SK-N-SH treated with all-trans-retinoic acid at 6 μM for 48 hours (cell line): ENCODE measurements at regions not wholly inside any gene's neighbourhood (a gene's known extent, or its start where the extent isn't known, plus 50 kb on each side); places are given as distances from the start of the nearest gene placed in this dataset.

ENCODE experiments used
- ATAC-seq: fragments of 200-7000 bp; cut with Tn5 transposase; 3 replicates; pipeline ENCODE4 v1.9.1; 2020; ENCODE audit warnings: mild to moderate bottlenecking, moderate library complexity
- ARNTL ChIP-seq: fragments of 450-650 bp; formaldehyde crosslinking; IDR thresholded peaks from 2 replicates; pipeline ENCODE4 v1.5.0; 2020; ENCODE audit warnings: low read depth, mild to moderate bottlenecking, moderate library complexity, borderline replicate concordance
- BACH2 ChIP-seq: fragments of 250-450 bp; sonication (Bioruptor Pico); IDR thresholded peaks from 2 replicates; pipeline ENCODE4 v1.9.0; 2021; ENCODE audit warnings: mild to moderate bottlenecking, borderline replicate concordance
- CSDC2 ChIP-seq: fragments of 250-450 bp; sonication (Bioruptor Pico); IDR thresholded peaks from 2 replicates; pipeline ENCODE4 v1.5.0; 2020; ENCODE audit warnings: mild to moderate bottlenecking, moderate library complexity
- OSR1 ChIP-seq: fragments of 250-450 bp; sonication (Bioruptor Pico); IDR thresholded peaks from 2 replicates; pipeline ENCODE4 v1.8.0; 2022; ENCODE audit warnings: moderate library complexity, mild to moderate bottlenecking, inconsistent platforms
- PPARA ChIP-seq: fragments of 250-450 bp; sonication (Bioruptor Pico); IDR thresholded peaks from 2 replicates; pipeline ENCODE4 v1.5.0; 2020; ENCODE audit warnings: mild to moderate bottlenecking, borderline replicate concordance
- RARB ChIP-seq: fragments of 250-450 bp; sonication (Bioruptor Pico); IDR thresholded peaks from 2 replicates; pipeline ENCODE4 v1.8.0; 2021; ENCODE audit warnings: mild to moderate bottlenecking, moderate library complexity
- SNAI2 ChIP-seq: fragments of 250-450 bp; sonication (Bioruptor Pico); IDR thresholded peaks from 2 replicates; pipeline ENCODE4 v1.5.0; 2020; ENCODE audit warnings: mild to moderate bottlenecking, moderate library complexity
- TCF4 ChIP-seq: fragments of 250-450 bp; sonication (Bioruptor Pico); IDR thresholded peaks from 2 replicates; pipeline ENCODE4 v1.8.0; 2021; ENCODE audit warnings: mild to moderate bottlenecking, moderate library complexity, borderline replicate concordance
- TOX ChIP-seq: fragments of 250-450 bp; sonication (Bioruptor Pico); IDR thresholded peaks from 2 replicates; pipeline ENCODE4 v1.8.0; 2021; ENCODE audit warnings: mild to moderate bottlenecking, moderate library complexity, borderline replicate concordance
- ZC3H10 ChIP-seq: fragments of 250-450 bp; sonication (Bioruptor Pico); IDR thresholded peaks from 2 replicates; pipeline ENCODE4 v1.5.1; 2021; ENCODE audit warnings: mild to moderate bottlenecking, moderate library complexity
- ZFP3 ChIP-seq: fragments of 250-450 bp; sonication (Bioruptor Pico); IDR thresholded peaks from 2 replicates; pipeline ENCODE4 v1.5.0; 2020; ENCODE audit warnings: mild to moderate bottlenecking, moderate library complexity
- ZFP30 ChIP-seq: fragments of 450-650 bp; formaldehyde crosslinking; IDR thresholded peaks from 2 replicates; pipeline ENCODE4 v1.5.0; 2022; ENCODE audit warnings: mild to moderate bottlenecking, moderate library complexity
- ZNF8 ChIP-seq: fragments of 450-650 bp; formaldehyde crosslinking; IDR thresholded peaks from 2 replicates; pipeline ENCODE4 v1.5.0; 2020; ENCODE audit warnings: mild to moderate bottlenecking, moderate library complexity
- TF ChIP-seq, protein P1 (sequence below): fragments of 250-450 bp; sonication (Bioruptor Pico); IDR thresholded peaks from 2 replicates; pipeline ENCODE4 v1.8.0; 2020; ENCODE audit warnings: mild to moderate bottlenecking, moderate library complexity, borderline replicate concordance
- TF ChIP-seq, protein P2 (sequence below): fragments of 250-450 bp; sonication (Bioruptor Pico); IDR thresholded peaks from 2 replicates; pipeline ENCODE4 v1.5.1; 2021; ENCODE audit warnings: mild to moderate bottlenecking, moderate library complexity
- TF ChIP-seq, protein P3 (sequence below): fragments of 250-450 bp; sonication (Bioruptor Pico); IDR thresholded peaks from 2 replicates; pipeline ENCODE4 v1.8.0; 2021; ENCODE audit warnings: low read depth, mild to moderate bottlenecking, moderate library complexity, borderline replicate concordance
- TF ChIP-seq, protein P4 (sequence below): fragments of 250-450 bp; sonication (Bioruptor Pico); IDR thresholded peaks from 2 replicates; pipeline ENCODE4 v1.5.1; 2020; ENCODE audit warnings: low read depth, mild to moderate bottlenecking, moderate library complexity
- TF ChIP-seq, protein P5 (sequence below): fragments of 250-450 bp; sonication (Bioruptor Pico); IDR thresholded peaks from 2 replicates; pipeline ENCODE4 v1.5.0; 2020; ENCODE audit warnings: mild to moderate bottlenecking, moderate library complexity

DNA sequence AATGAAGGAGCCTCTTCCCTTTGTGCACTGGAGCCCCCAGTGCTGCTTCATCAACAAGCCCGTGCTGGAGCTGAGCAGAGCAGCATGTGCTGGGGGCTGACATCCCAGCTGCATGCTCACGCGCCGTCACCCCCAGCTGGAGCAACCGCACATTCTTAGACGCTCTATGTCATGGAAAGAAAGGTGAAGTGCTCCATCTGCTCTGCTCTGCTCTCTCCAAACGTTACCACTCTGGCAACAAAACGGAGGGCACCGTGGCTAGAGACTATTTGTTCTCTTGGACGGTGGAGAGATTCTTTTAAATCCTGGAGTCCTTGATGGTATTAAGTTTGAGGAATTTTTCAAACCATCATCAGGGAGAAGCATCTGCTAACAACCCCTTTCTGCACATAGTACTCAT, 208.4 kb downstream of the C12orf75 start (continued):
- TF ChIP-seq, protein P1, sequence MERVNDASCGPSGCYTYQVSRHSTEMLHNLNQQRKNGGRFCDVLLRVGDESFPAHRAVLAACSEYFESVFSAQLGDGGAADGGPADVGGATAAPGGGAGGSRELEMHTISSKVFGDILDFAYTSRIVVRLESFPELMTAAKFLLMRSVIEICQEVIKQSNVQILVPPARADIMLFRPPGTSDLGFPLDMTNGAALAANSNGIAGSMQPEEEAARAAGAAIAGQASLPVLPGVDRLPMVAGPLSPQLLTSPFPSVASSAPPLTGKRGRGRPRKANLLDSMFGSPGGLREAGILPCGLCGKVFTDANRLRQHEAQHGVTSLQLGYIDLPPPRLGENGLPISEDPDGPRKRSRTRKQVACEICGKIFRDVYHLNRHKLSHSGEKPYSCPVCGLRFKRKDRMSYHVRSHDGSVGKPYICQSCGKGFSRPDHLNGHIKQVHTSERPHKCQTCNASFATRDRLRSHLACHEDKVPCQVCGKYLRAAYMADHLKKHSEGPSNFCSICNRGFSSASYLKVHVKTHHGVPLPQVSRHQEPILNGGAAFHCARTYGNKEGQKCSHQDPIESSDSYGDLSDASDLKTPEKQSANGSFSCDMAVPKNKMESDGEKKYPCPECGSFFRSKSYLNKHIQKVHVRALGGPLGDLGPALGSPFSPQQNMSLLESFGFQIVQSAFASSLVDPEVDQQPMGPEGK (CRISPR knock-in tag), result no peak
- TF ChIP-seq, protein P2, sequence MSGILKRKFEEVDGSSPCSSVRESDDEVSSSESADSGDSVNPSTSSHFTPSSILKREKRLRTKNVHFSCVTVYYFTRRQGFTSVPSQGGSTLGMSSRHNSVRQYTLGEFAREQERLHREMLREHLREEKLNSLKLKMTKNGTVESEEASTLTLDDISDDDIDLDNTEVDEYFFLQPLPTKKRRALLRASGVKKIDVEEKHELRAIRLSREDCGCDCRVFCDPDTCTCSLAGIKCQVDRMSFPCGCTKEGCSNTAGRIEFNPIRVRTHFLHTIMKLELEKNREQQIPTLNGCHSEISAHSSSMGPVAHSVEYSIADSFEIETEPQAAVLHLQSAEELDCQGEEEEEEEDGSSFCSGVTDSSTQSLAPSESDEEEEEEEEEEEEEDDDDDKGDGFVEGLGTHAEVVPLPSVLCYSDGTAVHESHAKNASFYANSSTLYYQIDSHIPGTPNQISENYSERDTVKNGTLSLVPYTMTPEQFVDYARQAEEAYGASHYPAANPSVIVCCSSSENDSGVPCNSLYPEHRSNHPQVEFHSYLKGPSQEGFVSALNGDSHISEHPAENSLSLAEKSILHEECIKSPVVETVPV (CRISPR knock-in tag), result no peak
- no peak for TF ChIP-seq ZNF8

DNA sequence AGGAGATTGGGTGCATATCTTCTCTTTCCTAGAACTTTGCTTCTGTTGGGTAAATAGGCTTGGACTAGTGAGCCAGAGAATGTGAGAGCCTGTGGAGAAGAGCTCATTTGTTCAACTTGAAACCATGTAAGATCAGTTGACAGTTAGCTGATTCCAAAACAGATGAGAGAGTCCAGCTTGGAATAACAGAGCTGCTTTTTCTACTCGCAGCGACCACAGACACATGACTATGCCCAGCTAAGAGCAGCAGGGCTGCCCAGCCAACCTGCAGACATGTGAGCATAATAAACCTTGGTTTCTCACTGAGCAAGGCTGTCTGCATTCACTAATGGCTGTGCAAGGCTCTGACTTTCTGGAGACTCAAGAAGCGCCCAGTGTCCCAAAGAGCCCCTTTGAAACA, 209.2 kb downstream of the C12orf75 start:
- TF ChIP-seq, protein P3, sequence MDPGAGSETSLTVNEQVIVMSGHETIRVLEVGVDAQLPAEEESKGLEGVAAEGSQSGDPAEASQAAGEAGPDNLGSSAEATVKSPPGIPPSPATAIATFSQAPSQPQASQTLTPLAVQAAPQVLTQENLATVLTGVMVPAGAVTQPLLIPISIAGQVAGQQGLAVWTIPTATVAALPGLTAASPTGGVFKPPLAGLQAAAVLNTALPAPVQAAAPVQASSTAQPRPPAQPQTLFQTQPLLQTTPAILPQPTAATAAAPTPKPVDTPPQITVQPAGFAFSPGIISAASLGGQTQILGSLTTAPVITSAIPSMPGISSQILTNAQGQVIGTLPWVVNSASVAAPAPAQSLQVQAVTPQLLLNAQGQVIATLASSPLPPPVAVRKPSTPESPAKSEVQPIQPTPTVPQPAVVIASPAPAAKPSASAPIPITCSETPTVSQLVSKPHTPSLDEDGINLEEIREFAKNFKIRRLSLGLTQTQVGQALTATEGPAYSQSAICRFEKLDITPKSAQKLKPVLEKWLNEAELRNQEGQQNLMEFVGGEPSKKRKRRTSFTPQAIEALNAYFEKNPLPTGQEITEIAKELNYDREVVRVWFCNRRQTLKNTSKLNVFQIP, result no peak
- no peak for TF ChIP-seq TCF4 (CRISPR knock-in tag)
- TF ChIP-seq, protein P4, sequence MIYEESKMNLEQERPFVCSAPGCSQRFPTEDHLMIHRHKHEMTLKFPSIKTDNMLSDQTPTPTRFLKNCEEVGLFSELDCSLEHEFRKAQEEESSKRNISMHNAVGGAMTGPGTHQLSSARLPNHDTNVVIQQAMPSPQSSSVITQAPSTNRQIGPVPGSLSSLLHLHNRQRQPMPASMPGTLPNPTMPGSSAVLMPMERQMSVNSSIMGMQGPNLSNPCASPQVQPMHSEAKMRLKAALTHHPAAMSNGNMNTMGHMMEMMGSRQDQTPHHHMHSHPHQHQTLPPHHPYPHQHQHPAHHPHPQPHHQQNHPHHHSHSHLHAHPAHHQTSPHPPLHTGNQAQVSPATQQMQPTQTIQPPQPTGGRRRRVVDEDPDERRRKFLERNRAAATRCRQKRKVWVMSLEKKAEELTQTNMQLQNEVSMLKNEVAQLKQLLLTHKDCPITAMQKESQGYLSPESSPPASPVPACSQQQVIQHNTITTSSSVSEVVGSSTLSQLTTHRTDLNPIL (CRISPR knock-in tag), result no peak
- no peak for TF ChIP-seq OSR1 (CRISPR knock-in tag)
- no peak for TF ChIP-seq ARNTL (CRISPR knock-in tag)
- TF ChIP-seq ZNF8, result no peak
- no peak for ATAC-seq

DNA sequence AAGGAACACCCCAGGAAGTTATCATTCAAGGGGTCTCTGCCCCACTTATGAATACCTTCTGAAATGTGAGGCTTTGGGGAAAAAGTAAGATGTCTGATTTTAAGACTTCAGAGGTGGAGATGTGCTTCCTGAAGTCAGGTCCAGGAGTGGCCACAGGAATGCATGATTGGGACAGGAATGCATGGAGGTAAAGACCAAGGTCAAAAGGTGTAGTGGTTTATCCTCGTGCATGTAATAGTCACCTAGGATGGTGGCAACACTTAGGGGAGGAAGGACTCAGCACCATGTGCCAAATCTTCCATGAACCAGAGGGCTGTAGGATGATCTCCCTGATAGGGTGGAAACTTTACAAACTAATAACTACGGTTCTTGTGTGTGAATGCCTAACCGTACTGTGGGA, 217.3 kb downstream of the C12orf75 start:
- no peak for TF ChIP-seq ARNTL (CRISPR knock-in tag)
- TF ChIP-seq ZFP3 (CRISPR knock-in tag), result no peak
- TF ChIP-seq CSDC2 (CRISPR knock-in tag), result no peak
- TF ChIP-seq, protein P5, sequence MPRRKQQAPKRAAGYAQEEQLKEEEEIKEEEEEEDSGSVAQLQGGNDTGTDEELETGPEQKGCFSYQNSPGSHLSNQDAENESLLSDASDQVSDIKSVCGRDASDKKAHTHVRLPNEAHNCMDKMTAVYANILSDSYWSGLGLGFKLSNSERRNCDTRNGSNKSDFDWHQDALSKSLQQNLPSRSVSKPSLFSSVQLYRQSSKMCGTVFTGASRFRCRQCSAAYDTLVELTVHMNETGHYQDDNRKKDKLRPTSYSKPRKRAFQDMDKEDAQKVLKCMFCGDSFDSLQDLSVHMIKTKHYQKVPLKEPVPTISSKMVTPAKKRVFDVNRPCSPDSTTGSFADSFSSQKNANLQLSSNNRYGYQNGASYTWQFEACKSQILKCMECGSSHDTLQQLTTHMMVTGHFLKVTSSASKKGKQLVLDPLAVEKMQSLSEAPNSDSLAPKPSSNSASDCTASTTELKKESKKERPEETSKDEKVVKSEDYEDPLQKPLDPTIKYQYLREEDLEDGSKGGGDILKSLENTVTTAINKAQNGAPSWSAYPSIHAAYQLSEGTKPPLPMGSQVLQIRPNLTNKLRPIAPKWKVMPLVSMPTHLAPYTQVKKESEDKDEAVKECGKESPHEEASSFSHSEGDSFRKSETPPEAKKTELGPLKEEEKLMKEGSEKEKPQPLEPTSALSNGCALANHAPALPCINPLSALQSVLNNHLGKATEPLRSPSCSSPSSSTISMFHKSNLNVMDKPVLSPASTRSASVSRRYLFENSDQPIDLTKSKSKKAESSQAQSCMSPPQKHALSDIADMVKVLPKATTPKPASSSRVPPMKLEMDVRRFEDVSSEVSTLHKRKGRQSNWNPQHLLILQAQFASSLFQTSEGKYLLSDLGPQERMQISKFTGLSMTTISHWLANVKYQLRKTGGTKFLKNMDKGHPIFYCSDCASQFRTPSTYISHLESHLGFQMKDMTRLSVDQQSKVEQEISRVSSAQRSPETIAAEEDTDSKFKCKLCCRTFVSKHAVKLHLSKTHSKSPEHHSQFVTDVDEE (CRISPR knock-in tag), result no peak
- TF ChIP-seq TOX, result no peak
- no peak for TF ChIP-seq ZFP30 (CRISPR knock-in tag)
- TF ChIP-seq PPARA (CRISPR knock-in tag), result no peak
- no peak for TF ChIP-seq SNAI2
- TF ChIP-seq, protein P1 (CRISPR knock-in tag), result no peak
- TF ChIP-seq TCF4 (CRISPR knock-in tag), result no peak
- TF ChIP-seq, protein P3, result no peak
- TF ChIP-seq, protein P4 (CRISPR knock-in tag), result no peak
- TF ChIP-seq BACH2 (CRISPR knock-in tag), result no peak
- TF ChIP-seq ZNF8, result no peak
- no peak for TF ChIP-seq ZC3H10 (CRISPR knock-in tag)
- TF ChIP-seq, protein P2 (CRISPR knock-in tag), result no peak
- no peak for TF ChIP-seq OSR1 (CRISPR knock-in tag)
- no peak for TF ChIP-seq RARB
- no peak for ATAC-seq
